GM10266 (cell line): ENCODE measurements at regions not wholly inside any gene's neighbourhood (a gene's known extent, or its start where the extent isn't known, plus 50 kb on each side); places are given as distances from the start of the nearest gene placed in this dataset.

Experiments
- DNase-seq: peaks from one replicate; pipeline ENCODE4 v3.0.0; 2012; ENCODE audit errors: extremely low spot score
- TF ChIP-seq, protein P1 (sequence below): IDR thresholded peaks from 2 replicates; pipeline ENCODE4 v1.5.1; 2012; ENCODE audit warnings: mild to moderate bottlenecking, low read depth; ENCODE audit not compliant: control insufficient read depth, insufficient read depth; ENCODE audit errors: missing control alignments

DNA sequence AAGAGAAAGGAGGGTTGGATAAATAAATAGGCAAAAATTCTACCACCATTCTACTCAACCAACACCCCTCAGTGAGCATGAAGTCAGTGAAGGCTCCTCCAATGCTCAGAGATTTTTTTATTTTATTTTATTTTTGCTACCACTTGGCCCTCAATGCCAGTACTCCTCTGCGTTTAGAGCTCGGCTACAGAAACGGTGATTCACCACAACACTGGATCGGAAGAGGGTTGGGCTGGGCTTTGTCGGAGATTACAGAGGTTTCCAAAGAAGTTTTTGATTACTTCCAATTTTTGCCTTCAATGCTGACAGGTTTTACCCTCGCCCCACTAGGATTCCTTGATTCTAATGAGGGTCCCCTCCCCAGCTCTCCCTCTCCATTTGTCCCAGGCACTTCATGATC lies 1027.2 kb upstream of the TMEM132C start:
- no peak for DNase-seq
- TF ChIP-seq, protein P1, sequence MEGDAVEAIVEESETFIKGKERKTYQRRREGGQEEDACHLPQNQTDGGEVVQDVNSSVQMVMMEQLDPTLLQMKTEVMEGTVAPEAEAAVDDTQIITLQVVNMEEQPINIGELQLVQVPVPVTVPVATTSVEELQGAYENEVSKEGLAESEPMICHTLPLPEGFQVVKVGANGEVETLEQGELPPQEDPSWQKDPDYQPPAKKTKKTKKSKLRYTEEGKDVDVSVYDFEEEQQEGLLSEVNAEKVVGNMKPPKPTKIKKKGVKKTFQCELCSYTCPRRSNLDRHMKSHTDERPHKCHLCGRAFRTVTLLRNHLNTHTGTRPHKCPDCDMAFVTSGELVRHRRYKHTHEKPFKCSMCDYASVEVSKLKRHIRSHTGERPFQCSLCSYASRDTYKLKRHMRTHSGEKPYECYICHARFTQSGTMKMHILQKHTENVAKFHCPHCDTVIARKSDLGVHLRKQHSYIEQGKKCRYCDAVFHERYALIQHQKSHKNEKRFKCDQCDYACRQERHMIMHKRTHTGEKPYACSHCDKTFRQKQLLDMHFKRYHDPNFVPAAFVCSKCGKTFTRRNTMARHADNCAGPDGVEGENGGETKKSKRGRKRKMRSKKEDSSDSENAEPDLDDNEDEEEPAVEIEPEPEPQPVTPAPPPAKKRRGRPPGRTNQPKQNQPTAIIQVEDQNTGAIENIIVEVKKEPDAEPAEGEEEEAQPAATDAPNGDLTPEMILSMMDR = no peak

DNA sequence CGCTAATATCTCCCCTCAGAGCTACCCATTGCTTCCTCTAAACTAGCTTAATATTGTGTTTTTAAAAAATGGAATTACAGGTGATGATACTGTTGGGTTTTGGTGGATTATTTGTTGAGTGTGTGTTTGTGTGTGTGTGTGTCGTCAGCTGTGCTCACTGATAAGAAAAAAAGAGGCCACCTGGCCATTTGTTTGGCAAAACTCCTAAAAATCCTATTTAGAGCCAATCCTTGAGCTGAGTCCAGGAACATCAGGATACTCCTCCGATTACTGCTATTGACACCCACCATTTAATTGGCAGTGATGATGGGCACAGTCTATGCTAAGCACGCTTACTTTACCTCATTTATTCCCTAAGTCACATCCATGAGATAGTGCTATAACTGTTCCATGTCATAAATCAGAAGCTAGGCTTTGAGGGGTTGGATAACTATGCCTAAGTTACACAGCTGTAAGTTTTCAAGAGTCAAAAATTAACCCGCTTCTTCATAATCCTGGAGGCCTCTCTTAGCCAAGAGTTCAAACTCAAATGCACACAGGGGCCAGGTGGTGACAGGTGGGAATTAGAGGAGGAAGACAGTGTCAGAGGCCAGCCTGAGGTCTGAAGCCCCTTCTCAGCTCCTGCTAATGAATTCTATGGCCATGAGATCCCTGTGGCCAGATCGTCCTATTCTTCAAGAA lies 1026.6 kb upstream of the TMEM132C start:
- TF ChIP-seq, protein P1 = no peak

DNA sequence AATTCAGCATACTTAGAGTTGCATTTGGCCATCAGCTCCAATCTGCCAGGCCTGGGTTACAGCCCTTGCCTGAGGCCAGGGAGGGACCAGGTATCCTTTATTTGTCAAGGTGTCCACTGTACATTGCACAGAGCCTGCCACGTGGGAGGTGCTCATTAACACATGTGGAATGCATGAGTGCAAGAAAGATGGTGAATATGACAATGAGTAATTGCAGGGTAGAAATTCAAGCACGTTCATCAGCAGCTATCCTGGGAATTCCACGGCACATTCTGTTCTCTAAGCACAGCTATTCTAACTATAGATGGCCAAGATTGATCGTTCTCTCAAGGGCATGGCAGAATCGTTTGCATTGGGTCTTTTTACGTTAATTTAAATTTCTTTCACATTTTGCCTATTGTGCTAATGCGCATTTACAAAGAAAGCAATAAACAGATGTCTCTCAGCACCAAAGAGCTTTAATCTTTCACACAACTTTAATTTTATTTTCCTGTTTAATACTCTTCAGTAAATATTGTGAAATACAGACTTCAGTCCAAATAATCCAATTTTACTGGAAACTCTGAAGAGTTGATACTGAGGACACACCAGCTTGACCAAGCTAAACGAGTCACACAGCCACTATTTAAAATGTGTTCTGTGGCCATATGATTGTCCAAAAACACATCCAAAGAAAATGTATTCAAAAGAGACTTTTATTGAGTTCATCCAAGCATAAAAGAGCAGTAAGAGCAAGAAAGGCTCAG lies 1025.7 kb upstream of the TMEM132C start:
- TF ChIP-seq, protein P1 = no peak

More for the DNA sequence above, 1026.6 kb upstream of the TMEM132C start:
- no peak for DNase-seq

DNA sequence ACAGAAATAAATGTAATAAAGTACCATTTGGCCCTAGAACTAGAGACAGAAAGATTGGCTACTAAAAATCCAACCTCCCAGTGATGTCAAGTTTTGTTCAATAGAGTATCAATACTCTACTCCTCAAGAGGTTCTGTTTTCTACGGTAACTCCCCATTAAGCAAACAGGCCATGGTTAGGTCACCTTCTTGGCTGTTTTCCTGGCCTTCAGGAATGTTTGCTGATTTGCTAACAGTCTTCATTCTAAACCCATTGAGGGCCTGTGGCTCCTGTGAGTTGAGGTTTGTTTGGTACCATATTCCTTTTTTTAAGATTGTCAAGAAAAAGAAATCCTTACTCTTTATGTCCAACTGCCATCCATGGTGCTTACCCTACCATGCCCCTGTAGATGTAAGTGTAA lies 1022.0 kb upstream of the TMEM132C start:
- DNase-seq = no peak

More for the DNA sequence above, 1025.7 kb upstream of the TMEM132C start:
- no peak for DNase-seq

DNA sequence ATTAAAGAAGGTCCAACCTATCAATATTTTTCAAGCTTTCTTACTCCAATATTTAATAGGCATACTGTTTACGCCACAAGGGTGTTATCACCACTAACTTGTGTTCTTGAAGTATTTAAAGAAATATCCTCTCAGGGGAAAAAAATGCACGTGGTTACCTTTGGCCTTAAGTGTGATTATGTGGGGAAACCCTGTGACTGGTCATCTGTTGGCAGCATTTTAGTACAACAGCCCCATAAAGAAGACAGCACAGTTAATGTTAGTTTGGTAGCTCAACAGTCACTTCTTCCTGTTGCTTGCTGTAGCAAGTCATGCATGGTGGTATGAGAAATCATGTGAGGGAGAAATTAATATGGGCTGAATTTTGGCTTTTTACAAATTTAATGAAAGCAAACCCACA lies 1021.5 kb upstream of the TMEM132C start:
- TF ChIP-seq, protein P1 = no peak
- no peak for DNase-seq

More for the DNA sequence above, 1022.0 kb upstream of the TMEM132C start:
- TF ChIP-seq, protein P1 = no peak

DNA sequence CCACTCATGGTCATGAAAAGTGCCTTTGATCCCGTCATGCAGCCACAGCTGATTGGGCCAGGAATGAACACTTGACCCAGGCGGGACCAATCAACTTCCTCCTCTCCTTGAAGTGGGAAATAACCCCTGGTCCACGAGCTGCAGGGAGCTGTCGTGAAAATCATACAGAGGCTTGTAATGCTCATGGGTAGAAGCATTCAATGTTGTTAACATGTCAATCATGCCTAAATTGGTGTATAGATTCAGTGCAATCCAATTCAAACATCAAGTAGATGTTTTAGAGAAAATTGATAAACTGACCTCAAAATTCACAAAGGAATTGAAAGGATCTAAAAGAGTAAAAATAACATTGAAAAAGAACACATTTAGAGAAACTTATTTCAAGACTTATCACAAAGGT lies 1019.0 kb upstream of the TMEM132C start:
- DNase-seq = no peak
- TF ChIP-seq, protein P1 = no peak

DNA sequence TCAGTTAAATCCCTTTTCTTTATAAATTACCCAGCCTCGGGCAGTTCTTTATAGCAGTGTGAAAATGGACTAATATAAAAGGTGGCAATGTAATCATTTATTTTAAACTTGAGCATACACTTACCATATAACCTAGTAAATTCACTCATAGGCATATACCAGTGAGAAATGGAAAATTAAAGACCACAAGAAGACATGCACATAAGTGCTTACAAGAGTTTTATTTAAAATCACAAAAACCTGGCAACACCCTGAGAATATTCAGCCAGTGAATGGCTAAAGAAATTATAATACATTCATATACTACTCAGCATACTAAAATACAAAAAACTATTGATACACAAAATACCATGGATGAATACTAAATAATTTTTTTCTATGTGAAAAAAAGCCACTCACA lies 1017.5 kb upstream of the TMEM132C start:
- DNase-seq = no peak
- TF ChIP-seq, protein P1 = no peak
